IMR-90 (cell line): ENCODE measurements at regions not wholly inside any gene's neighbourhood (a gene's known extent, or its start where the extent isn't known, plus 50 kb on each side); places are given as distances from the start of the nearest gene placed in this dataset.

ENCODE experiments used
- ATAC-seq: fragments of 200-7000 bp; cut with Tn5 transposase; 2 replicates; pipeline ENCODE4 v1.9.1; 2020; ENCODE audit warnings: low read depth, mild to moderate bottlenecking, moderate library complexity
- BruUV-seq: library from RNA; stranded (reverse); fragments of 400-500 nt; replicated peaks from 2 replicates; lab custom pipeline; 2021; lab: Mats Ljungman, UMichigan
- CTCF ChIA-PET: fragments of 300-600 bp; formaldehyde crosslinking; extraction: SDS; loops from one replicate; lab custom pipeline; 2021; ENCODE audit warnings: antibody characterized with exemption; lab: Yijun Ruan, JAX
- POLR2A ChIA-PET: fragments of 300-600 bp; sonication (Branson Sonifier 250); formaldehyde crosslinking; loops from one replicate; lab custom pipeline; 2022; ENCODE audit warnings: antibody characterized with exemption; ENCODE audit not compliant: unreplicated experiment; lab: Charles Lee
- DNase-seq: peaks from one replicate; pipeline ENCODE4 v3.0.0; 2013
- H2AFZ ChIP-seq: replicated peaks from 2 replicates; pipeline ENCODE3; 2013; ENCODE audit warnings: low read length, mild to moderate bottlenecking; ENCODE audit not compliant: poor library complexity
- H2AK5ac ChIP-seq: 2 replicates; pipeline ENCODE4 v1.6.1; 2013; ENCODE audit warnings: low read depth, low read length, inconsistent platforms
- H2AK9ac ChIP-seq: replicated peaks from 2 replicates; pipeline ENCODE3; 2013; ENCODE audit warnings: mild to moderate bottlenecking, low read depth, low read length, moderate library complexity; ENCODE audit not compliant: poor library complexity
- H2BK120ac ChIP-seq: 2 replicates; pipeline ENCODE4 v1.6.1; 2013; ENCODE audit warnings: low read depth, low read length, inconsistent platforms
- H2BK15ac ChIP-seq: 3 replicates; pipeline ENCODE4 v1.6.1; 2013; ENCODE audit warnings: low read depth, low read length, inconsistent platforms
- H2BK20ac ChIP-seq: 2 replicates; pipeline ENCODE4 v1.6.1; 2013; ENCODE audit warnings: low read depth, mild to moderate bottlenecking, inconsistent platforms, low read length, moderate library complexity
- H2BK5ac ChIP-seq: 2 replicates; pipeline ENCODE4 v1.6.1; 2013; ENCODE audit warnings: mild to moderate bottlenecking, low read depth, low read length, inconsistent platforms; ENCODE audit not compliant: poor library complexity, severe bottlenecking
- H3K14ac ChIP-seq: replicated peaks from 2 replicates; pipeline ENCODE4 v1.6.1; 2013; ENCODE audit warnings: low read depth, low read length, inconsistent platforms
- H3K18ac ChIP-seq: 2 replicates; pipeline ENCODE4 v1.6.1; 2013; ENCODE audit warnings: low read depth, low read length, control low read depth
- H3K23ac ChIP-seq: 2 replicates; pipeline ENCODE4 v1.6.1; 2013; ENCODE audit warnings: low read depth, low read length, inconsistent platforms
- H3K27ac ChIP-seq: 2 replicates; pipeline ENCODE4 v1.5.1; 2013; ENCODE audit warnings: mild to moderate bottlenecking, control low read depth, low read length; ENCODE audit not compliant: insufficient read depth
- H3K27me3 ChIP-seq: 2 replicates; pipeline ENCODE4 v1.6.1; 2013; ENCODE audit warnings: low read length; ENCODE audit not compliant: control insufficient read depth, insufficient read depth
- H3K36me3 ChIP-seq: 2 replicates; pipeline ENCODE4 v1.6.1; 2013; ENCODE audit warnings: low read length, mixed read lengths; ENCODE audit not compliant: control insufficient read depth, insufficient read depth
- H3K4ac ChIP-seq: 2 replicates; pipeline ENCODE4 v1.6.1; 2013; ENCODE audit warnings: low read depth, low read length, inconsistent platforms
- H3K4me1 ChIP-seq: 2 replicates; pipeline ENCODE4 v1.6.1; 2013; ENCODE audit warnings: low read length, mixed read lengths; ENCODE audit not compliant: control insufficient read depth, insufficient read depth
- H3K4me2 ChIP-seq: 2 replicates; pipeline ENCODE4 v1.6.1; 2013; ENCODE audit warnings: low read depth, mild to moderate bottlenecking, control low read depth, low read length, moderate library complexity
- H3K4me3 ChIP-seq: 2 replicates; pipeline ENCODE4 v1.5.1; 2013; ENCODE audit warnings: low read depth, mild to moderate bottlenecking, control low read depth, low read length, moderate library complexity; ENCODE audit not compliant: insufficient read depth
- H3K56ac ChIP-seq: 2 replicates; pipeline ENCODE4 v1.6.1; 2013; ENCODE audit warnings: low read length, inconsistent platforms; ENCODE audit not compliant: insufficient read depth; ENCODE audit errors: extremely low read depth
- H3K79me1 ChIP-seq, 2 experiments: 2 replicates each; pipeline ENCODE4 v1.6.1; 2013; ENCODE audit warnings: low read length in 2 of 2, inconsistent platforms in 1 of 2, low read depth in 1 of 2
- H3K9ac ChIP-seq: 2 replicates; pipeline ENCODE4 v1.6.1; 2013; ENCODE audit warnings: low read depth, low read length, control low read depth
- H3K9me1 ChIP-seq: 2 replicates; pipeline ENCODE4 v1.6.1; 2013; ENCODE audit warnings: low read length, inconsistent platforms; ENCODE audit not compliant: insufficient read depth
- H3K9me3 ChIP-seq: 2 replicates; pipeline ENCODE4 v1.6.1; 2013; ENCODE audit warnings: low read length; ENCODE audit not compliant: control insufficient read depth, insufficient read depth
- H4K20me1 ChIP-seq: 2 replicates; pipeline ENCODE4 v1.6.1; 2013; ENCODE audit warnings: low read length, inconsistent platforms; ENCODE audit not compliant: insufficient read depth
- H4K5ac ChIP-seq: 2 replicates; pipeline ENCODE4 v1.6.1; 2013; ENCODE audit warnings: mild to moderate bottlenecking, low read depth, low read length, control low read depth
- H4K8ac ChIP-seq, 2 experiments: 2 replicates each; pipeline ENCODE4 v1.6.1; 2013; ENCODE audit warnings: low read depth in 2 of 2, low read length in 2 of 2, control low read depth in 1 of 2, inconsistent platforms in 1 of 2
- H4K91ac ChIP-seq: 2 replicates; pipeline ENCODE4 v1.6.1; 2013; ENCODE audit warnings: low read depth, low read length, inconsistent platforms; ENCODE audit not compliant: insufficient read depth
- BHLHE40 ChIP-seq: fragments of 150-350 bp; IDR thresholded peaks from 2 replicates; pipeline ENCODE4 v1.6.1; 2016; ENCODE audit warnings: mild to moderate bottlenecking, low read depth, low read length
- CTCF ChIP-seq: conservative IDR thresholded peaks from 2 replicates; pipeline ENCODE4 v1.5.1; 2012; ENCODE audit warnings: mild to moderate bottlenecking, low read depth, low read length, improper control_type of control experiment
- ELK1 ChIP-seq: fragments of 150-350 bp; IDR thresholded peaks from 2 replicates; pipeline ENCODE4 v1.6.1; 2016; ENCODE audit warnings: low read depth, mild to moderate bottlenecking, low read length, moderate library complexity, borderline replicate concordance
- FOS ChIP-seq: fragments of 150-350 bp; IDR thresholded peaks from 2 replicates; pipeline ENCODE4 v1.6.1; 2016; ENCODE audit warnings: low read depth, low read length
- MAFK ChIP-seq: IDR thresholded peaks from 2 replicates; pipeline ENCODE4 v1.6.1; 2012; ENCODE audit warnings: low read depth, low read length, improper control_type of control experiment
- MXI1 ChIP-seq: IDR thresholded peaks from 2 replicates; pipeline ENCODE4 v1.6.1; 2012; ENCODE audit warnings: low read depth, mild to moderate bottlenecking, low read length, moderate library complexity, borderline replicate concordance
- NFE2L2 ChIP-seq: fragments of 150-350 bp; IDR thresholded peaks from 2 replicates; pipeline ENCODE4 v1.6.1; 2016; ENCODE audit warnings: low read depth, mild to moderate bottlenecking, low read length
- POLR2A ChIP-seq: IDR thresholded peaks from 2 replicates; pipeline ENCODE4 v1.6.1; 2012; ENCODE audit warnings: mild to moderate bottlenecking, low read depth, low read length
- RAD21 ChIP-seq: IDR thresholded peaks from 2 replicates; pipeline ENCODE4 v1.6.1; 2012; ENCODE audit warnings: low read length, improper control_type of control experiment
- RCOR1 ChIP-seq: IDR thresholded peaks from 2 replicates; pipeline ENCODE4 v1.6.1; 2012; ENCODE audit warnings: mild to moderate bottlenecking, low read length, improper control_type of control experiment; ENCODE audit not compliant: insufficient replicate concordance
- RFX5 ChIP-seq: IDR thresholded peaks from 2 replicates; pipeline ENCODE4 v1.8.0; 2012; ENCODE audit warnings: low read depth, mild to moderate bottlenecking, low read length, moderate library complexity
- SMC3 ChIP-seq: fragments of 150-350 bp; IDR thresholded peaks from 2 replicates; pipeline ENCODE4 v1.6.1; 2016; ENCODE audit warnings: low read depth, mild to moderate bottlenecking, antibody characterized with exemption, low read length, moderate library complexity
- USF2 ChIP-seq: fragments of 150-350 bp; IDR thresholded peaks from 2 replicates; pipeline ENCODE4 v1.6.1; 2017; ENCODE audit warnings: mild to moderate bottlenecking, antibody characterized with exemption, low read length, low read depth
- WGBS, 2 experiments: methylation state at CpG; one replicate each; pipeline versions ENCODE4 v1.1.5 to v1.1.7; 2013; ENCODE audit warnings: missing lambda C conversion rate in 2 of 2; ENCODE audit not compliant: insufficient read length in 1 of 2; ENCODE audit errors: extremely low coverage in 2 of 2; 5-methylcytosine and 5-hydroxymethylcytosine counted together
- dilution Hi-C: fragments of 300-500 bp; cut with HindIII; formaldehyde crosslinking; loops from one replicate; pipeline ENCODE4 v1.14.3; 2018; ENCODE audit warnings: low sequenced_read_pairs; ENCODE audit not compliant: unreplicated experiment
- in situ Hi-C: fragments of 300-500 bp; cut with MboI; formaldehyde crosslinking; loops from 3 replicates; pipeline ENCODE4 v1.14.3; 2019; ENCODE audit warnings: low sequenced_read_pairs, inconsistent platforms, mixed read lengths
- intact Hi-C: fragments of 100-400 bp; cut with micrococcal nuclease; formaldehyde crosslinking; loops from 2 replicates; pipeline ENCODE4 v1.10.0; 2022

- no peak for DNase-seq
- Histone ChIP-seq H3K14ac (no peak overlapping the region), H2AK5ac (no peak overlapping the region), H3K9ac (no peak overlapping the region), H3K79me1 (no peaks in the 10 kb centered on the region), H2BK15ac (no peak overlapping the region), H3K23ac (no peak overlapping the region), H3K4ac (no peak overlapping the region), H3K36me3 (no peaks in the 10 kb centered on the region), H3K56ac (no peak overlapping the region), H3K9me1 (peaks cover 4% of the 10 kb centered on the region; the same call in 1 of the 2 replicates), H2BK120ac (no peak overlapping the region), H3K9me3 (no peaks in the 10 kb centered on the region), H4K91ac (no peak overlapping the region), H3K27me3 (peaks cover 4% of the 10 kb centered on the region; the same call in 1 of the 2 replicates), H2BK5ac (no peak overlapping the region), H4K8ac (no peak overlapping the region), H2AK9ac (no peak overlapping the region), H3K4me2 (no peak overlapping the region), H3K18ac (no peak overlapping the region), H3K4me1 (peaks cover 5% of the 10 kb centered on the region), H3K4me3 (no peak overlapping the region), H2AFZ (no peak overlapping the region), H4K20me1 (no peaks in the 10 kb centered on the region), H4K5ac (no peak overlapping the region), H2BK20ac (no peak overlapping the region), H3K27ac (no peak overlapping the region)
- TF ChIP-seq SMC3, result no peak
- TF ChIP-seq RFX5, result no peak
- no peak for TF ChIP-seq POLR2A
- no peak for TF ChIP-seq RAD21
- no peak for TF ChIP-seq MXI1
- TF ChIP-seq CTCF, result no peak
- TF ChIP-seq FOS, result no peak
- TF ChIP-seq USF2, result no peak
- TF ChIP-seq ELK1, result no peak
- no peak for TF ChIP-seq NFE2L2
- no peak for TF ChIP-seq BHLHE40
- TF ChIP-seq RCOR1, result no peak
- no peak for TF ChIP-seq MAFK
- no peak for ATAC-seq
- dilution Hi-C loops (no loop called here), in situ Hi-C loops (no loop called here), intact Hi-C loops (no loop called here)
- BruUV-seq, result no TSS peak
- WGBS, 2 experiments, result no CpG with 5 or more reads among the region's 2 CpGs
- ChIA-PET CTCF (no interaction called here), POLR2A (no interaction called here)
Measured at GRCh38 chr2:200081811-200082210, 126.4 kb downstream of the MAIP1 start.
